ENCODE measurements at regions not wholly inside any gene's neighbourhood (a gene's known extent, or its start where the extent isn't known, plus 50 kb on each side); places are given as distances from the start of the nearest gene placed in this dataset.
"Not testable (repeated sequence)": the region's sequence is repeated elsewhere in the genome, so short reads cannot be mapped to it uniquely, and the experiment has no call there.

- H3K9me3 ChIP-seq; H3K4me2 ChIP-seq; H3F3A ChIP-seq (replicated peaks; ENCODE audit: insufficient read depth); H3K9ac ChIP-seq; H3K27ac ChIP-seq (ENCODE audit: low read depth in 2 of 2, low read length in 1 of 2); H4K20me1 ChIP-seq (ENCODE audit: insufficient read depth); DNase-seq; H3K79me2 ChIP-seq (ENCODE audit: insufficient read depth); H3K9me2 ChIP-seq; H3K27me3 ChIP-seq (ENCODE audit: insufficient read depth); H3K36me3 ChIP-seq (replicated peaks in 1 of 2; ENCODE audit: control insufficient read depth in 1 of 2, insufficient read depth in 2 of 2, low read length in 1 of 2); POLR2A ChIA-PET; H3K4me3 ChIP-seq (ENCODE audit: low read depth in 2 of 2, low read length in 1 of 2); H3K4me1 ChIP-seq (ENCODE audit: control insufficient read depth in 1 of 2, insufficient read depth in 2 of 2, low read depth in 1 of 2, low read length in 1 of 2); CTCF ChIA-PET; H2AFZ ChIP-seq (ENCODE audit: low read depth): not testable (repeated sequence)
- WGBS (ENCODE audit: low lambda C conversion rate) = 3% methylated on average over 2 of the region's 2 CpGs
Observed at GRCh38 chr16:34064602-34065001, 605.2 kb downstream of the TP53TG3F start.

DNA sequence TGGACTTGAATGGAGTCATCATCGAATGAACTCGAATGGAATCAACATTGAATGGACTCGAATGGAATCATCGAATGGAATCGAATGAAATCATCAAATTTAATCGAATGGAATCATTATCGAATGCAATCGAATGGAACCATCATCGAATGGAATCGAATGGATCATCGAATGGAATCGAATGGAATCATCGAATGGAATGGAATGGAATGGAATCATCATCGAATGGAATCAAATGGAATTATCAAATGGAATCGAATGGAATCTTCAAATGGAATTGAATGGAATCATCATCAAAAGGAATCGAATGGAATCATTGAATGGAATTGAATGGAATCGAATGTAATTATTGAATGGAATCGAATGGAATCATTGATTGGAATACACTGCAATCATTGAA is 610.3 kb downstream of the TP53TG3F start:
- H2AFZ ChIP-seq (ENCODE audit: low read depth); H3K4me3 ChIP-seq (ENCODE audit: low read depth in 2 of 2, low read length in 1 of 2); POLR2A ChIA-PET; H3K27ac ChIP-seq (ENCODE audit: low read depth in 2 of 2, low read length in 1 of 2); H3K79me2 ChIP-seq (ENCODE audit: insufficient read depth); H3F3A ChIP-seq (replicated peaks; ENCODE audit: insufficient read depth); H3K36me3 ChIP-seq (replicated peaks in 1 of 2; ENCODE audit: control insufficient read depth in 1 of 2, insufficient read depth in 2 of 2, low read length in 1 of 2); DNase-seq; H3K4me1 ChIP-seq (ENCODE audit: control insufficient read depth in 1 of 2, insufficient read depth in 2 of 2, low read depth in 1 of 2, low read length in 1 of 2); H4K20me1 ChIP-seq (ENCODE audit: insufficient read depth); H3K4me2 ChIP-seq; H3K27me3 ChIP-seq (ENCODE audit: insufficient read depth); H3K9ac ChIP-seq; H3K9me3 ChIP-seq; CTCF ChIA-PET; H3K9me2 ChIP-seq: not testable (repeated sequence)
- WGBS (ENCODE audit: low lambda C conversion rate) = 16% methylated on average over 18 of the region's 18 CpGs

DNA sequence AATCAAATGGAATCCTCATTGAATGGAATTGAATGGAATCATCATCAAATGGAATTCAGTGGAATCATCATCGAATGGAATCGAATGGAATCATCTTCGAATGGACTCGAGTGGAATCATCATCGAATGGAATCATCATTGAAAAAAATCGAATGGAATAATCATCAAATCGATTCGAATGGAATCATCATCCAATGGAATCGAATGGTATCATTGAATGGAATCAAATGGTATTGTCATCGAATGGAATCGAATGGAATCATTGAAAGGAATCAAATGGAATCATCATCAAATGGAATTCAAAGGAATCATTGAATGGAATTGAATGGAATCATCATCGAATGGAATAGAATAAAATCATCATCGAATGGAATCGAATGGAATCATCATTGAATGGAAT is 619.3 kb downstream of the TP53TG3F start:
- H3K27ac ChIP-seq (ENCODE audit: low read depth in 2 of 2, low read length in 1 of 2) = no peak overlapping the region
- H3K9ac ChIP-seq = no peak overlapping the region
- H3F3A ChIP-seq (replicated peaks; ENCODE audit: insufficient read depth) = no peaks in the 10 kb centered on the region
- no peaks in the 10 kb centered on the region for H4K20me1 ChIP-seq (ENCODE audit: insufficient read depth)
- ChIA-PET POLR2A (no interaction called here), CTCF (no interaction called here)
- no peak overlapping the region for H3K4me2 ChIP-seq
- TF ChIP-seq, protein P1, sequence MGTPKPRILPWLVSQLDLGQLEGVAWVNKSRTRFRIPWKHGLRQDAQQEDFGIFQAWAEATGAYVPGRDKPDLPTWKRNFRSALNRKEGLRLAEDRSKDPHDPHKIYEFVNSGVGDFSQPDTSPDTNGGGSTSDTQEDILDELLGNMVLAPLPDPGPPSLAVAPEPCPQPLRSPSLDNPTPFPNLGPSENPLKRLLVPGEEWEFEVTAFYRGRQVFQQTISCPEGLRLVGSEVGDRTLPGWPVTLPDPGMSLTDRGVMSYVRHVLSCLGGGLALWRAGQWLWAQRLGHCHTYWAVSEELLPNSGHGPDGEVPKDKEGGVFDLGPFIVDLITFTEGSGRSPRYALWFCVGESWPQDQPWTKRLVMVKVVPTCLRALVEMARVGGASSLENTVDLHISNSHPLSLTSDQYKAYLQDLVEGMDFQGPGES (IDR thresholded peaks at IDR 0.05; ENCODE audit: low read depth, low read length) = no peak
- TF ChIP-seq JUND (IDR thresholded peaks at IDR 0.05) (no peak), FOSL2 (IDR thresholded peaks at IDR 0.05; ENCODE audit: borderline replicate concordance, low read depth) (no peak), EP300 (IDR thresholded peaks at IDR 0.05; ENCODE audit: borderline replicate concordance in 1 of 2, low read depth in 1 of 2, low read length in 1 of 2) (no peak)
- TF ChIP-seq, protein P2, sequence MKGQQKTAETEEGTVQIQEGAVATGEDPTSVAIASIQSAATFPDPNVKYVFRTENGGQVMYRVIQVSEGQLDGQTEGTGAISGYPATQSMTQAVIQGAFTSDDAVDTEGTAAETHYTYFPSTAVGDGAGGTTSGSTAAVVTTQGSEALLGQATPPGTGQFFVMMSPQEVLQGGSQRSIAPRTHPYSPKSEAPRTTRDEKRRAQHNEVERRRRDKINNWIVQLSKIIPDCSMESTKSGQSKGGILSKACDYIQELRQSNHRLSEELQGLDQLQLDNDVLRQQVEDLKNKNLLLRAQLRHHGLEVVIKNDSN (IDR thresholded peaks at IDR 0.05; ENCODE audit: borderline replicate concordance, low read depth) = no peak
- H3K9me3 ChIP-seq = peaks cover 9% of the 10 kb centered on the region; the same call in 1 of the 2 replicates
- H3K4me1 ChIP-seq (ENCODE audit: control insufficient read depth in 1 of 2, insufficient read depth in 2 of 2, low read depth in 1 of 2, low read length in 1 of 2) = no peaks in the 10 kb centered on the region
- H3K27me3 ChIP-seq (ENCODE audit: insufficient read depth) = no peaks in the 10 kb centered on the region
- H3K9me2 ChIP-seq = no peaks in the 10 kb centered on the region
- no peaks in the 10 kb centered on the region for H3K79me2 ChIP-seq (ENCODE audit: insufficient read depth)
- no peak overlapping the region for H3K4me3 ChIP-seq (ENCODE audit: low read depth in 2 of 2, low read length in 1 of 2)
- WGBS (ENCODE audit: low lambda C conversion rate) = 6% methylated on average over 14 of the region's 14 CpGs
- H2AFZ ChIP-seq (ENCODE audit: low read depth) = no peak overlapping the region
- no peaks in the 10 kb centered on the region for H3K36me3 ChIP-seq (replicated peaks in 1 of 2; ENCODE audit: control insufficient read depth in 1 of 2, insufficient read depth in 2 of 2, low read length in 1 of 2)
- DNase-seq = no peak

DNA sequence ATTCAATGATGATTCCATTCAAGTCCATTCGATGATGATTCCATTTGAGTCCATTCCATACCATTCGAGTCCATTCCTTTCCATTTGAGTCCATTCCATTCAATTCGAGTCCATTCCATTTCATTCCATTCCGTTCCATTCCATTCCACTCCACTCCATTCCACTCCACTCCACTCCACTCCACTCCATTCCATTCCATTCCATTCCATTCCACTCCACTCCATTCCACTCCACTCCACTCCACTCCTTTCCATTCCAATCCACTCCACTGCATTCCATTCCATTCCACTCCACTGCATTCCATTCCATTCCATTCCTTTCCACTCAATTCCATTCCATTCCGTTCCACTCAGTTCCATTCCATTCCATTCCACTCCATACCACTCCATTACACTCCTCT is 625.6 kb downstream of the TP53TG3F start:
- DNase-seq; H3K4me1 ChIP-seq (ENCODE audit: control insufficient read depth in 1 of 2, insufficient read depth in 2 of 2, low read depth in 1 of 2, low read length in 1 of 2); CTCF ChIA-PET; H3K27me3 ChIP-seq (ENCODE audit: insufficient read depth); H3K9ac ChIP-seq; H3K4me2 ChIP-seq; H3K9me2 ChIP-seq; H3K27ac ChIP-seq (ENCODE audit: low read depth in 2 of 2, low read length in 1 of 2); H3K4me3 ChIP-seq (ENCODE audit: low read depth in 2 of 2, low read length in 1 of 2); H3K36me3 ChIP-seq (replicated peaks in 1 of 2; ENCODE audit: control insufficient read depth in 1 of 2, insufficient read depth in 2 of 2, low read length in 1 of 2); POLR2A ChIA-PET; H4K20me1 ChIP-seq (ENCODE audit: insufficient read depth); H3K79me2 ChIP-seq (ENCODE audit: insufficient read depth); H2AFZ ChIP-seq (ENCODE audit: low read depth); H3F3A ChIP-seq (replicated peaks; ENCODE audit: insufficient read depth); H3K9me3 ChIP-seq: not testable (repeated sequence)
- WGBS (ENCODE audit: low lambda C conversion rate) = 4% methylated on average over 5 of the region's 5 CpGs

DNA sequence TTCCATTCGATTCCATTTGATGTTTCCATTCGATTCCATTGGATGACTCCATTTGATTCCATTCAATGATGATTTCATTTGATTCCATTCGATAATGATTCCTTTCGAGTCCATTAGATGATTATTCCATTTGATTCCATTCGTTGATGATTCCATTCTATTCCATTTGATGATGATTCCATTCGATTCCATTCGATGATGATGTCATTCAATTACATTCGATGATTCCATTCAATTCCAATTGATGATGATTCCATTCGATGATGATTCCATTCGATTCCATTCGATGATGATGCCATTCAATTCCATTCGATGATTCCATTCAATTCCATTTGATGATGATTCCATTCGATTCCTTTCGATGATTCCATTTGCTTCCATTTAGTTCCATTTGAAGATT is 635.6 kb downstream of the TP53TG3F start:
- H4K20me1 ChIP-seq (ENCODE audit: insufficient read depth); DNase-seq; H3K4me3 ChIP-seq (ENCODE audit: low read depth in 2 of 2, low read length in 1 of 2); H3K9me2 ChIP-seq; H3K36me3 ChIP-seq (replicated peaks in 1 of 2; ENCODE audit: control insufficient read depth in 1 of 2, insufficient read depth in 2 of 2, low read length in 1 of 2); H3K27ac ChIP-seq (ENCODE audit: low read depth in 2 of 2, low read length in 1 of 2); H3K27me3 ChIP-seq (ENCODE audit: insufficient read depth); CTCF ChIA-PET; H3K9ac ChIP-seq; H3K79me2 ChIP-seq (ENCODE audit: insufficient read depth); POLR2A ChIA-PET; H3K4me1 ChIP-seq (ENCODE audit: control insufficient read depth in 1 of 2, insufficient read depth in 2 of 2, low read depth in 1 of 2, low read length in 1 of 2); H3K9me3 ChIP-seq; H3F3A ChIP-seq (replicated peaks; ENCODE audit: insufficient read depth); H2AFZ ChIP-seq (ENCODE audit: low read depth); H3K4me2 ChIP-seq: not testable (repeated sequence)
- 9% methylated on average over 14 of the region's 14 CpGs for WGBS (ENCODE audit: low lambda C conversion rate)

DNA sequence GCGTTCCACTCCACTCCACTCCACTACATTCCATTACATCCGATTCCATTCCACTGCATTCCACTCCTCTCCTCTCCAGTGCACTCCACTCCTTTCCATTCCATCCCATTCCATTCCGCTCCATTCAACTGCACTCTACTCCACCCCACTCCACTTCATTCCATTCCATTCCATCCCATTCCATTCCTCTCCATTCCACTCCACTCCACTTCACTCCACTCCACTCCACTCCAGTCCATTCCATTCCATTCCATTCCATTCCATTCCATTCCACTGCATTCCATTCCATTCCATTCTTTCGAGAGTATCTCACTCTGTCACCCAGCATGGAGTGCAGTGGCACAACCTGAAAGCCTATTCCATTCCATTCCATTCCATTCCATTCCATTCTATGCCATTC is 637.5 kb downstream of the TP53TG3F start:
- H3K27ac ChIP-seq (ENCODE audit: low read depth in 2 of 2, low read length in 1 of 2); POLR2A ChIA-PET; H3K27me3 ChIP-seq (ENCODE audit: insufficient read depth); H4K20me1 ChIP-seq (ENCODE audit: insufficient read depth); H3K4me3 ChIP-seq (ENCODE audit: low read depth in 2 of 2, low read length in 1 of 2); H3K4me2 ChIP-seq; DNase-seq; H3F3A ChIP-seq (replicated peaks; ENCODE audit: insufficient read depth); H2AFZ ChIP-seq (ENCODE audit: low read depth); H3K9ac ChIP-seq; H3K4me1 ChIP-seq (ENCODE audit: control insufficient read depth in 1 of 2, insufficient read depth in 2 of 2, low read depth in 1 of 2, low read length in 1 of 2); CTCF ChIA-PET; H3K79me2 ChIP-seq (ENCODE audit: insufficient read depth); H3K9me3 ChIP-seq; H3K9me2 ChIP-seq; H3K36me3 ChIP-seq (replicated peaks in 1 of 2; ENCODE audit: control insufficient read depth in 1 of 2, insufficient read depth in 2 of 2, low read length in 1 of 2): not testable (repeated sequence)
- WGBS (ENCODE audit: low lambda C conversion rate) = 3% methylated on average over 4 of the region's 4 CpGs
